NT2/D1 (cell line): ENCODE measurements at regions not wholly inside any gene's neighbourhood (a gene's known extent, or its start where the extent isn't known, plus 50 kb on each side); places are given as distances from the start of the nearest gene placed in this dataset.

Experiments used
- SUZ12 ChIP-seq: IDR thresholded peaks from 2 replicates; pipeline ENCODE4 v1.6.1; 2011; ENCODE audit not compliant: insufficient read length, insufficient read depth; ENCODE audit errors: extremely low read depth
- YY1 ChIP-seq: IDR thresholded peaks from 2 replicates; pipeline ENCODE4 v1.6.1; 2011; ENCODE audit not compliant: insufficient read length, insufficient read depth
- ZNF274 ChIP-seq: IDR thresholded peaks from 2 replicates; pipeline ENCODE4 v1.6.1; 2011; ENCODE audit warnings: mild to moderate bottlenecking, low read depth, low read length

DNA sequence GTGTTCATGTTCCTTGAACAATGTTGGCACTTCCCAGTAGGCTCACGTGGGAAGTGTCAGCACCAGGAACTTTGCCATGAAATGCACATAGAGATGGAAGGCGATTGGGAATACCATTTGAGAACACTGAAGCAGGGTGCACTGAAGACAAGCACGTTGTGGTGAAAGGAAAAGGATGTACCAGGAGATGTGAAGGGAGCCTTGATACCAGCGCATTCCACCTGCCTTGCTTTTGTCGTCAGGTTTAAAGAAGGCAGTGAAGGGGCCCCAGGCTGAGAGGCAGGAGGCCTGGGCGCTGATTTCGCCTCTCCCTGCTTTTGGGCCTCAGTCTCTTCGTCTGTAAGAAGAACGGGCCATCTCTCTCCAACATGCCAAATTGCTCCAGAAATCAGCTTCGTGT lies 194.5 kb upstream of the HES1 start:
- TF ChIP-seq YY1 (no peak), ZNF274 (no peak), SUZ12 (no peak)
